Stimulated activated CD4-positive, alpha-beta T cell treated with anti-CD3 and anti-CD28 coated beads, Interleukin-1b, Interleukin-23, amount 100 ng/mL, for 48 hours (primary cell): ENCODE measurements at regions not wholly inside any gene's neighbourhood (a gene's known extent, or its start where the extent isn't known, plus 50 kb on each side); places are given as distances from the start of the nearest gene placed in this dataset.

Source experiments
- DNase-seq: peaks from one replicate; pipeline ENCODE4 v3.0.0-alpha.2; 2020

- DNase-seq: no peak
Measured at GRCh38 chr3:46146548-46146947, 61.6 kb downstream of the CCR1 start.

- DNase-seq: no peak
Measured at GRCh38 chr3:46146021-46146420, 62.1 kb downstream of the CCR1 start.

GRCh38 chr3:46145147-46145546 lies 63.0 kb downstream of the CCR1 start:
- DNase-seq: no peak

GRCh38 chr3:46143951-46144473 lies 64.1 kb downstream of the CCR1 start:
- DNase-seq: no peak

- DNase-seq: no peak
Measured at GRCh38 chr3:46141813-46142212, 66.3 kb downstream of the CCR1 start.

GRCh38 chr3:46138581-46138980 lies 69.5 kb downstream of the CCR1 start:
- DNase-seq: no peak

GRCh38 chr3:46135475-46135874 lies 72.6 kb downstream of the CCR1 start:
- no peak for DNase-seq

- DNase-seq: no peak
Measured at GRCh38 chr3:46133285-46133684, 74.8 kb downstream of the CCR1 start.

- no peak for DNase-seq
Measured at GRCh38 chr3:46132565-46132964, 75.5 kb downstream of the CCR1 start.

GRCh38 chr3:46131884-46132450 lies 76.1 kb downstream of the CCR1 start:
- no peak for DNase-seq

GRCh38 chr3:46130631-46131310 lies 77.3 kb downstream of the CCR1 start:
- no peak for DNase-seq

GRCh38 chr3:46129588-46130272 lies 78.4 kb downstream of the CCR1 start:
- no peak for DNase-seq

- DNase-seq: no peak
Measured at GRCh38 chr3:46127503-46127902, 80.6 kb downstream of the CCR1 start.

- no peak for DNase-seq
Measured at GRCh38 chr3:46124216-46125177, 83.6 kb downstream of the CCR1 start.

GRCh38 chr3:46123646-46124045 lies 84.5 kb downstream of the CCR1 start:
- DNase-seq: no peak

- no peak for DNase-seq
Measured at GRCh38 chr3:46122091-46122490, 86.0 kb downstream of the CCR1 start.

GRCh38 chr3:46120983-46121382 lies 87.1 kb downstream of the CCR1 start:
- no peak for DNase-seq

- no peak for DNase-seq
Measured at GRCh38 chr3:46119709-46120498, 88.2 kb downstream of the CCR1 start.

- DNase-seq: no peak
Measured at GRCh38 chr3:46119253-46119652, 88.9 kb downstream of the CCR1 start.

GRCh38 chr3:46116996-46117395 lies 89.7 kb upstream of the XCR1 start:
- no peak for DNase-seq

- no peak for DNase-seq
Measured at GRCh38 chr3:46114323-46114988, 87.2 kb upstream of the XCR1 start.

GRCh38 chr3:46113608-46114007 lies 86.3 kb upstream of the XCR1 start:
- no peak for DNase-seq
